DOHH2 (cell line): ENCODE measurements at regions not wholly inside any gene's neighbourhood (a gene's known extent, or its start where the extent isn't known, plus 50 kb on each side); places are given as distances from the start of the nearest gene placed in this dataset.

Experiments
- H3F3A ChIP-seq: fragments of 200-600 bp; sonication (generic), shearing (Covaris generic); 2 replicates; pipeline ENCODE4 v1.6.0; 2016; ENCODE audit warnings: antibody characterized with exemption, mild to moderate bottlenecking; ENCODE audit not compliant: control insufficient read depth, insufficient read depth
- H3K27ac ChIP-seq: fragments of 200-600 bp; sonication (generic); 2 replicates; pipeline ENCODE4 v1.5.1; 2014; ENCODE audit warnings: low read depth, mild to moderate bottlenecking, low read length, moderate library complexity
- H3K27me3 ChIP-seq: fragments of 200-600 bp; sonication (generic); 2 replicates; pipeline ENCODE4 v1.6.1; 2014; ENCODE audit warnings: mild to moderate bottlenecking, low read length, mixed read lengths; ENCODE audit not compliant: control insufficient read depth
- H3K36me3 ChIP-seq: fragments of 200-600 bp; sonication (generic); 2 replicates; pipeline ENCODE4 v1.6.1; 2014; ENCODE audit warnings: mild to moderate bottlenecking, low read length, moderate library complexity, mixed read lengths; ENCODE audit not compliant: control insufficient read depth
- H3K4me1 ChIP-seq: fragments of 200-600 bp; sonication (generic); 2 replicates; pipeline ENCODE4 v1.6.1; 2014; ENCODE audit warnings: mild to moderate bottlenecking, low read length, mixed read lengths; ENCODE audit not compliant: control insufficient read depth
- H3K4me2 ChIP-seq: fragments of 200-600 bp; sonication (generic); 2 replicates; pipeline ENCODE4 v1.6.0; 2014; ENCODE audit warnings: mild to moderate bottlenecking, low read length, moderate library complexity
- H3K4me3 ChIP-seq: fragments of 200-600 bp; sonication (generic); 2 replicates; pipeline ENCODE4 v1.5.1; 2014; ENCODE audit warnings: mild to moderate bottlenecking, low read length, mixed read lengths
- H3K79me2 ChIP-seq: fragments of 200-600 bp; sonication (generic); 2 replicates; pipeline ENCODE4 v1.6.1; 2014; ENCODE audit warnings: mild to moderate bottlenecking, low read length, mixed read lengths; ENCODE audit not compliant: control insufficient read depth
- H3K9me2 ChIP-seq: fragments of 200-600 bp; sonication (generic); replicated peaks from 2 replicates; pipeline ENCODE4 v1.6.1; 2014; ENCODE audit warnings: mild to moderate bottlenecking, low read length, mixed read lengths; ENCODE audit not compliant: control insufficient read depth
- H3K9me3 ChIP-seq: fragments of 200-600 bp; sonication (generic); 2 replicates; pipeline ENCODE4 v1.6.1; 2014; ENCODE audit warnings: antibody characterized with exemption, low read length, mixed read lengths; ENCODE audit not compliant: control insufficient read depth, insufficient read depth
- H4K20me1 ChIP-seq: fragments of 200-600 bp; sonication (generic); 2 replicates; pipeline ENCODE4 v1.6.0; 2014; ENCODE audit warnings: low read depth, mild to moderate bottlenecking, antibody characterized with exemption, low read length, moderate library complexity; ENCODE audit not compliant: control insufficient read depth, insufficient read depth
- EZH2phosphoT487 ChIP-seq: fragments of 200-600 bp; sonication (generic); IDR thresholded peaks from 2 replicates; pipeline ENCODE4 v1.6.1; 2017; ENCODE audit warnings: borderline replicate concordance, mild to moderate bottlenecking, antibody characterized with exemption, low read length, moderate library complexity, mixed read lengths
- TF ChIP-seq, protein P1 (sequence below): fragments of 200-600 bp; sonication (generic); IDR thresholded peaks from one replicate; pipeline ENCODE4 v1.5.1; 2014; ENCODE audit warnings: antibody characterized with exemption, mild to moderate bottlenecking, low read depth, low read length; ENCODE audit not compliant: poor library complexity, severe bottlenecking

DNA sequence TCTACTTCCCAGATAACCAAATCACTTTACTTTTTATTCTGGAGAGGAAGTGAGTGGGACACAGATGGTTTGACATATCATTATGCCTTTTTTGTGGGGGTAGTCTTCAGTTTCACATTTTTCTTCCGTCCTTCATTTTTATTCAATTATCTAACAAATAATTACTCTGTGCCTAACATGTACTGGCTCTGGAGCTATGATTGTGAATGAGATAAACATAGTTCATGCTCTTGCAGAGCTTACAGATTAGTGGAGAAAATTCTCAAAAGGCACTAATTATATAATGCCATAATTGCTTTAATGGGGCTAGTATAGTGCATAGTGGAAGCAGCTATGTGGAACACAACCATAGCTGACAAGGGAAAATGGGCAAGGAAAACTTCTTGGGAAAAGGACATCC is 303.6 kb upstream of the TFPI start:
- no peak overlapping the region for H3K27ac ChIP-seq
- no peak overlapping the region for H3K4me2 ChIP-seq
- no peaks in the 10 kb centered on the region for H3K4me1 ChIP-seq
- no peaks in the 10 kb centered on the region for H3K9me3 ChIP-seq
- TF ChIP-seq EZH2phosphoT487 = no peak
- TF ChIP-seq, protein P1, sequence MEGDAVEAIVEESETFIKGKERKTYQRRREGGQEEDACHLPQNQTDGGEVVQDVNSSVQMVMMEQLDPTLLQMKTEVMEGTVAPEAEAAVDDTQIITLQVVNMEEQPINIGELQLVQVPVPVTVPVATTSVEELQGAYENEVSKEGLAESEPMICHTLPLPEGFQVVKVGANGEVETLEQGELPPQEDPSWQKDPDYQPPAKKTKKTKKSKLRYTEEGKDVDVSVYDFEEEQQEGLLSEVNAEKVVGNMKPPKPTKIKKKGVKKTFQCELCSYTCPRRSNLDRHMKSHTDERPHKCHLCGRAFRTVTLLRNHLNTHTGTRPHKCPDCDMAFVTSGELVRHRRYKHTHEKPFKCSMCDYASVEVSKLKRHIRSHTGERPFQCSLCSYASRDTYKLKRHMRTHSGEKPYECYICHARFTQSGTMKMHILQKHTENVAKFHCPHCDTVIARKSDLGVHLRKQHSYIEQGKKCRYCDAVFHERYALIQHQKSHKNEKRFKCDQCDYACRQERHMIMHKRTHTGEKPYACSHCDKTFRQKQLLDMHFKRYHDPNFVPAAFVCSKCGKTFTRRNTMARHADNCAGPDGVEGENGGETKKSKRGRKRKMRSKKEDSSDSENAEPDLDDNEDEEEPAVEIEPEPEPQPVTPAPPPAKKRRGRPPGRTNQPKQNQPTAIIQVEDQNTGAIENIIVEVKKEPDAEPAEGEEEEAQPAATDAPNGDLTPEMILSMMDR = no peak
- H3K9me2 ChIP-seq = no peaks in the 10 kb centered on the region
- no peaks in the 10 kb centered on the region for H3K36me3 ChIP-seq
- no peaks in the 10 kb centered on the region for H4K20me1 ChIP-seq
- no peaks in the 10 kb centered on the region for H3K79me2 ChIP-seq
- H3F3A ChIP-seq = no peaks in the 10 kb centered on the region
- no peak overlapping the region for H3K4me3 ChIP-seq
- H3K27me3 ChIP-seq = no peaks in the 10 kb centered on the region

DNA sequence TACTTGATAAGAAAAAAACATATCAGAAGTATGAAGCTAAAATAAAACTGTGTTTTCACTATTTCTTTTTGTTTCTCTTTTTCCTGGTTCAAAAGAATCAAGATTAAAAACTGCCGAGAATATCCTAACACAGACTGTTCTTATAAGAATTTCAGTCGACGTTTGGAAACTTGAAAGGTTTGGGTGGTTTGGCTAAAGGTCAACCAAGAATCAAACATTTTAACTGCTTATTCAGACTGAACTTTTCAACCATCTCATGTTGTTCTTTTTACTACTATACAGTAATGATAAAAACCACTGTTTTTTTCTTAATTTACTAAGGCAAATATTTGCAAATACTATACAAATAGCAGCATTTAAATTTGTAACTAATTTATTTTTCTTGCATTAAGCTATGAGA is 308.5 kb upstream of the TFPI start:
- Histone ChIP-seq H4K20me1 (no peaks in the 10 kb centered on the region), H3K27me3 (no peaks in the 10 kb centered on the region), H3K4me3 (no peak overlapping the region), H3K9me3 (peaks cover 3% of the 10 kb centered on the region; the same call in 1 of the 2 replicates), H3K79me2 (no peaks in the 10 kb centered on the region), H3K36me3 (no peaks in the 10 kb centered on the region), H3K27ac (no peak overlapping the region), H3K4me2 (no peak overlapping the region), H3F3A (no peaks in the 10 kb centered on the region), H3K9me2 (no peaks in the 10 kb centered on the region), H3K4me1 (no peaks in the 10 kb centered on the region)
- no peak for TF ChIP-seq EZH2phosphoT487
- TF ChIP-seq, protein P1 = no peak

DNA sequence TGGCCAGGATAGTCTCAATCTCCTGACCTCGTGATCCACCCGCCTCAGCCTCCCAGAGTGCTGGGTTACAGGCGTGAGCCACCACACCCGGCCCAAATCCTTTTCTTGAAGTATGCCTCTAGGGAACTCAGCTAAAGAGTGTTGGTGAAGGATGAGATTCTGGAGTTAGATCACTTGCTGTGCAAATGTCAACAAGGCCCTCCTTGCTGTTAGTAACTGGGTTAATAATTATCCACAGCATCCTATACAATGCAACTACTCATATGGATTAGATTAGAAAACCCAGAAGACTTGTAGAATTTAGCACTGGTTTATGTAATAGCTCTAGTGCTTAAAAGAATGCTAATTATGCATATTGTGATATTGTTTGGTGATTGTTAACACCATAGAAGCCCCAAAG is 310.8 kb upstream of the TFPI start:
- H3K9me3 ChIP-seq = peaks cover 3% of the 10 kb centered on the region; the same call in 1 of the 2 replicates
- H3K79me2 ChIP-seq = no peaks in the 10 kb centered on the region
- H3K27ac ChIP-seq = no peak overlapping the region
- H3K36me3 ChIP-seq = no peaks in the 10 kb centered on the region
- no peaks in the 10 kb centered on the region for H3F3A ChIP-seq
- no peaks in the 10 kb centered on the region for H3K27me3 ChIP-seq
- no peaks in the 10 kb centered on the region for H3K9me2 ChIP-seq
- no peaks in the 10 kb centered on the region for H3K4me1 ChIP-seq
- TF ChIP-seq, protein P1 = no peak
- TF ChIP-seq EZH2phosphoT487 = no peak
- no peaks in the 10 kb centered on the region for H4K20me1 ChIP-seq
- H3K4me3 ChIP-seq = no peak overlapping the region
- no peak overlapping the region for H3K4me2 ChIP-seq
